ENCODE measurements at regions not wholly inside any gene's neighbourhood (a gene's known extent, or its start where the extent isn't known, plus 50 kb on each side); places are given as distances from the start of the nearest gene placed in this dataset.

DNA sequence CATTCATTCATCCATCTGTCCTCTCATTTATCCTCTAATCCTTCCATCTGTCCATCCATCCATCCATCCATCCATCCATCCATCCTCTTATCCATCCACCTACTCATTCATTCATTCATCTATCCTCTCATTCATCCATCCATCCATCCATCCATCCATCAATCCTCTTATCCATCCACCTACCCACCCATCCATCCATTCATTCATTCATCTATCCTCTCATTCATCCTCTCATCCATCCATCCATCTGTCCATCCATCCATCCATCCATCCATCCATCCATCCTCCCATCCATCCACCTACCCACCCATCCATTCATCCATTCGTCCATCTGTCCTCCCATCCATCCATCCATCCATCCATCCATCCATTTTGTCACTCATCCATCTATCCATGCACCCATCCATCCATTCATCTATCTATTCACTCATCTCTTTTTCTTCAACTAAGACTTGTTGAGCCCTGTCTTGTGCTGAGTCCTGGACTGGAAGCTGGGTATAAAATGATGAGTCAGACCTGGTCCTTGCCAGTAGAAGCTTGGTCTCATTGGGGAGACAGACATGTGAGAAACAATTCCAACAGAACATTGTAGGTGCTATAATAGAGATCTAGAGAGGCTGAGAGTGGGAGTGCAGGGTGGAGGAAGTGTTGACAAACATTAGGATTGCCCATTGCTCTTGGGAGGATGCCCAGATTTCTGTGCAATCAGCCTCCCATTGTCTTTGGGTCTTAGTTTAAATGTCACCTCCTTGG lies 55.0 kb upstream of the IER5L start:
- H3K4me1 ChIP-seq (ENCODE audit: insufficient read depth, low read length), result peaks cover 9% of the 10 kb centered on the region; the same call in 1 of the 2 replicates
- 73% methylated on average over 1 of the region's 1 CpG for WGBS
- H3K9ac ChIP-seq (ENCODE audit: low read depth, low read length), result no peak overlapping the region
- H3K9me3 ChIP-seq (ENCODE audit: insufficient read depth, low read depth, low read length), result no peaks in the 10 kb centered on the region
- no peak overlapping the region for H3K4me3 ChIP-seq (ENCODE audit: low read length)
- H3K27me3 ChIP-seq (ENCODE audit: insufficient read depth, low read length), result no peaks in the 10 kb centered on the region
- no peaks in the 10 kb centered on the region for H3K36me3 ChIP-seq (ENCODE audit: insufficient read depth, low read length)
- H3K27ac ChIP-seq (ENCODE audit: low read depth, low read length), result no peak overlapping the region

DNA sequence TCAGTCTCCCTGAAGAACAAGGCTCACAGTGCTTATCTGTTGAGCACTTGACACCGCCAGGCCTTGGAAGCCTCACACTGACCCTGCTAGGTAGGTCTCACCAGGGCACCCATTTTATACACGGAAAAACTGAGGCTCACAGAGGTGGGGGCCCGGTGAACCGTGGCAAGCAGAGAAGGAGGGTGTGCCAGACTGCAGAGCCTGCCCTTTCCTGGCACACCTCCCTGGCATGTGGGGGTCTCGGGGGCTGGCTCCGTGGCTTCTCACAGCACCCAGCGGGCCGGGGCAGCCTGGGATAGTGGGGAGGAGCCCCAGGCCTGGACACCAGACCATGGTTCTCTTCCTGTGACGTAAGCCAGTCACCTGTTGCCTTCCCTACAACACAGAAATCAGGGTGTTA lies 53.7 kb upstream of the IER5L start:
- 87% methylated on average over 9 of the region's 9 CpGs for WGBS
- no peak overlapping the region for H3K9ac ChIP-seq (ENCODE audit: low read depth, low read length)
- no peaks in the 10 kb centered on the region for H3K9me3 ChIP-seq (ENCODE audit: insufficient read depth, low read depth, low read length)
- H3K36me3 ChIP-seq (ENCODE audit: insufficient read depth, low read length), result no peaks in the 10 kb centered on the region
- no peak overlapping the region for H3K4me3 ChIP-seq (ENCODE audit: low read length)
- H3K27me3 ChIP-seq (ENCODE audit: insufficient read depth, low read length), result no peaks in the 10 kb centered on the region
- no peaks in the 10 kb centered on the region for H3K4me1 ChIP-seq (ENCODE audit: insufficient read depth, low read length)
- no peak overlapping the region for H3K27ac ChIP-seq (ENCODE audit: low read depth, low read length)

DNA sequence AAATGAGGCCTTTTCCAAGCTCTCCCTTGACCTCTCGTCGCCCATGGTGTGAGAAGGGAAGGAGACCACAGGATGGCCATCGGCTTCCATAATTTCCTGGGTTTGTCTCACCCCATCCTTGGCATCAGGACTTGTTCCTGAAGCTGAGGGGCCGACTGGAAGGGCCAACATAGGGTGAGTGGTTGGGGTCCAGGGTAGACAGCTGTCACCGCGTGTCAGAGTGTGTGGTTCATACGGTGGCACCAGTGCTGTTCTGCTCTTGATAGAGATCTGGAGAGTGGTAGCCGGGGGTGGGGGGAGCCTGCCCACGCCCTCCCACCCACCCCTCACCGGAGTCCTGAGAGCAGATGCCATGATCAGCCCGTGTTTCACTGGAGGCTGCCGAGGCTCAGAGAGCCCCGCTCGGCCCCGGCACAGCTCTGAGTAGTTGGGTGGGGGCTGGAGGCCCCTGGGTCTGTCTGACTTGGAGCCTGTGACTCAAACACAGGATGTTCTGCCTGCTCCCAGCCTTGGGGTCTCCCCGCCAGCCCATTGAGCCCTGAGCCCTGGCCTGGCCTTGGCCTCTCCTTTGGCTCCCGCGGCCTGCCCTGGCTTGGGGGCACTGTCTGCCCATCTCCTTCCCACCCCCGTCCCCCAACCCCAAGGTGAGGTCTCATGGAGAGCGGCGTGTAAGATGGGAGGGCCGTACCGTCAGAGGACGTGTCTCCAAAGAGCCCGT lies 53.1 kb upstream of the IER5L start:
- no peak overlapping the region for H3K27ac ChIP-seq (ENCODE audit: low read depth, low read length)
- WGBS, result 91% methylated on average over 23 of the region's 25 CpGs
- H3K27me3 ChIP-seq (ENCODE audit: insufficient read depth, low read length), result no peaks in the 10 kb centered on the region
- H3K36me3 ChIP-seq (ENCODE audit: insufficient read depth, low read length), result no peaks in the 10 kb centered on the region
- H3K9me3 ChIP-seq (ENCODE audit: insufficient read depth, low read depth, low read length), result no peaks in the 10 kb centered on the region
- H3K9ac ChIP-seq (ENCODE audit: low read depth, low read length), result no peak overlapping the region
- no peak overlapping the region for H3K4me3 ChIP-seq (ENCODE audit: low read length)
- H3K4me1 ChIP-seq (ENCODE audit: insufficient read depth, low read length), result peaks cover 1% of the 10 kb centered on the region; the same call in 1 of the 2 replicates

DNA sequence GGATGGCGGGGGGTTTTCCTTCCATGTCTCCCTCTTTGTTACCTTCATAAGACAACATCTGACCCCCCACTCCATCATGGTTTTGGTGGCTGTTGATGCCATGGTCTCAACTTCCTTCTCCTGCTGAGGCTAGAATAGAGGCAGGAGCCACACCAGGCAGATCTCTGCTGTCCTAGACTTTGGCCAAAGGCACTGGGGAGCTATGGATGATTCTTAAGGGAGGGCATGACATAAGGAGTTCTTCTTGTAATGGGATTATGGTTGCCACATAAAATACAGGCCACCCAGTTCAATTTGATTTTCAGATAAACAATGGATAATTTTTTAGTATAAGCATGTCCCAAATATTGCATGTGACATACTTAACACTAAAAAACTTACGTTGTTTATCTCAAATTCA lies 52.2 kb upstream of the IER5L start:
- Histone ChIP-seq H3K9me3 (ENCODE audit: insufficient read depth, low read depth, low read length) (no peaks in the 10 kb centered on the region), H3K27ac (ENCODE audit: low read depth, low read length) (no peak overlapping the region), H3K27me3 (ENCODE audit: insufficient read depth, low read length) (no peaks in the 10 kb centered on the region), H3K4me1 (ENCODE audit: insufficient read depth, low read length) (peaks cover 4% of the 10 kb centered on the region; the same call in 1 of the 2 replicates), H3K36me3 (ENCODE audit: insufficient read depth, low read length) (no peaks in the 10 kb centered on the region), H3K4me3 (ENCODE audit: low read length) (no peak overlapping the region), H3K9ac (ENCODE audit: low read depth, low read length) (no peak overlapping the region)
- WGBS, result no CpG with 5 or more reads among the region's 2 CpGs
